Upper lobe of right lung (tissue), 1 donor: ENCODE measurements at regions not wholly inside any gene's neighbourhood (a gene's known extent, or its start where the extent isn't known, plus 50 kb on each side); places are given as distances from the start of the nearest gene placed in this dataset.

Source experiments
- ATAC-seq: fragments of 200-7000 bp; cut with Tn5 transposase; one replicate; pipeline ENCODE4 v1.9.1; 2020; ENCODE audit warnings: mild to moderate bottlenecking, moderate library complexity
- DNase-seq: peaks from one replicate; pipeline ENCODE4 v3.0.0-alpha.2; 2020
- H3K27ac ChIP-seq: fragments of 200-600 bp; one replicate; pipeline ENCODE4 v1.8.0; 2022
- H3K27me3 ChIP-seq: fragments of 200-600 bp; one replicate; pipeline ENCODE4 v1.8.0; 2022; ENCODE audit warnings: mild to moderate bottlenecking
- H3K36me3 ChIP-seq: fragments of 200-600 bp; one replicate; pipeline ENCODE4 v1.8.0; 2022
- H3K4me1 ChIP-seq: fragments of 200-600 bp; one replicate; pipeline ENCODE4 v1.8.0; 2022
- H3K4me3 ChIP-seq: fragments of 200-600 bp; one replicate; pipeline ENCODE4 v1.8.0; 2022; ENCODE audit warnings: mild to moderate bottlenecking
- H3K9me3 ChIP-seq: fragments of 200-600 bp; one replicate; pipeline ENCODE4 v1.8.0; 2022
- intact Hi-C: fragments of 100-400 bp; cut with DNase I; formaldehyde crosslinking; loops from one replicate; pipeline ENCODE4 v1.11.0; 2022
- TF ChIP-seq, protein P1 (sequence below): fragments of 200-600 bp; IDR thresholded peaks from one replicate; pipeline ENCODE4 v1.8.0; 2022; ENCODE audit warnings: antibody characterized with exemption
- donor health status: DM: no; HTN: yes; CAD: no; lungs with severe emphysema.

- H3K4me3 ChIP-seq = no peak overlapping the region
- H3K27ac ChIP-seq = no peak overlapping the region
- ATAC-seq (no peak), DNase-seq (no peak)
- no peaks in the 10 kb centered on the region for H3K36me3 ChIP-seq
- H3K9me3 ChIP-seq = no peaks in the 10 kb centered on the region
- TF ChIP-seq, protein P1, sequence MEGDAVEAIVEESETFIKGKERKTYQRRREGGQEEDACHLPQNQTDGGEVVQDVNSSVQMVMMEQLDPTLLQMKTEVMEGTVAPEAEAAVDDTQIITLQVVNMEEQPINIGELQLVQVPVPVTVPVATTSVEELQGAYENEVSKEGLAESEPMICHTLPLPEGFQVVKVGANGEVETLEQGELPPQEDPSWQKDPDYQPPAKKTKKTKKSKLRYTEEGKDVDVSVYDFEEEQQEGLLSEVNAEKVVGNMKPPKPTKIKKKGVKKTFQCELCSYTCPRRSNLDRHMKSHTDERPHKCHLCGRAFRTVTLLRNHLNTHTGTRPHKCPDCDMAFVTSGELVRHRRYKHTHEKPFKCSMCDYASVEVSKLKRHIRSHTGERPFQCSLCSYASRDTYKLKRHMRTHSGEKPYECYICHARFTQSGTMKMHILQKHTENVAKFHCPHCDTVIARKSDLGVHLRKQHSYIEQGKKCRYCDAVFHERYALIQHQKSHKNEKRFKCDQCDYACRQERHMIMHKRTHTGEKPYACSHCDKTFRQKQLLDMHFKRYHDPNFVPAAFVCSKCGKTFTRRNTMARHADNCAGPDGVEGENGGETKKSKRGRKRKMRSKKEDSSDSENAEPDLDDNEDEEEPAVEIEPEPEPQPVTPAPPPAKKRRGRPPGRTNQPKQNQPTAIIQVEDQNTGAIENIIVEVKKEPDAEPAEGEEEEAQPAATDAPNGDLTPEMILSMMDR = no peak
- no peaks in the 10 kb centered on the region for H3K27me3 ChIP-seq
- no peaks in the 10 kb centered on the region for H3K4me1 ChIP-seq
- intact Hi-C loops = no loop called here
These were observed 164.9 kb upstream of the BLID start for GRCh38 chr11:122280870-122281269.

DNA sequence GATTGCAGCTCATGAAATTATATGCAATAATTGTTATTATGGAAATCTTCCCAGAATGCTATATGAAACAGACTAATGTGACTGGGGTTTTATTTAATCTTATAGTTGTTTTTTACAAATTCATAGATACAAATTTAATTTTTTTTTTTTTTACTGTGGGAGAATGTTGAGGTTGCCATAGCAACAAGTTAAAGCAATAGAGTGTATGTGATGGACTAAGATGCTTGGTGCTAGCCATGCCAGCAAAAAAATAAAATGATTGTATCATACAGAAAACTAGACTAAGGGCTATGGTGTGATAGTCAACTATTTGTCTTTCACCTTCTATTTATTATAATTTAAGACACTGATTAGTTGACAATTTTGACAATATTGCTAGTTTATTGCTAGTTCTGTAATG, 163.2 kb upstream of the BLID start:
- intact Hi-C loops = no loop called here
- no peak overlapping the region for H3K27ac ChIP-seq
- H3K36me3 ChIP-seq = no peaks in the 10 kb centered on the region
- H3K9me3 ChIP-seq = no peaks in the 10 kb centered on the region
- no peaks in the 10 kb centered on the region for H3K4me1 ChIP-seq
- TF ChIP-seq, protein P1 = no peak
- ATAC-seq = no peak
- H3K4me3 ChIP-seq = no peak overlapping the region
- DNase-seq = no peak
- H3K27me3 ChIP-seq = no peaks in the 10 kb centered on the region

GRCh38 chr11:122277493-122277892, 161.5 kb upstream of the BLID start:
- no peaks in the 10 kb centered on the region for H3K36me3 ChIP-seq
- no peak overlapping the region for H3K27ac ChIP-seq
- no peak for ATAC-seq
- H3K4me1 ChIP-seq = no peaks in the 10 kb centered on the region
- H3K9me3 ChIP-seq = no peaks in the 10 kb centered on the region
- DNase-seq = no peak
- TF ChIP-seq, protein P1 = no peak
- H3K27me3 ChIP-seq = no peaks in the 10 kb centered on the region
- intact Hi-C loops = no loop called here
- H3K4me3 ChIP-seq = no peak overlapping the region

DNA sequence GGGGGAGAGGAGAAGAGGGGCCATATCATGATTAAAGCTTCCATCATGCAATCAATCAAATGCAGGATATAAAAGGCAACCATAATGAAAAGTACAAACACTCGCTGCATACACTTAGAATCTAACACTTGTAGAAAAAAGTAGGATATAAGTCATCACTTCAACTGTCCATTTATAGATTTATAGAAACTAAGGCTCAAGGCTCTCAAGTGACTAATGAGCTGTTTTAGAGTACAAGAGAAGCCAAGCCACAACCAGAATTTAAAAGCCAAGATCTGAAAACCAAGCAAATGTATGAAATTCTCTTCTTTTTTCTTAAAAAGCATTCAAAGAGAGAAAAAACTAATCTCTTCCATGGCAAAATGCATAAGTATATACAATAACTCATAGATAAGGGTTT, 160.2 kb upstream of the BLID start:
- no peak overlapping the region for H3K27ac ChIP-seq
- TF ChIP-seq, protein P1 = no peak
- intact Hi-C loops = no loop called here
- no peaks in the 10 kb centered on the region for H3K9me3 ChIP-seq
- ATAC-seq = no peak
- H3K27me3 ChIP-seq = no peaks in the 10 kb centered on the region
- no peak for DNase-seq
- H3K36me3 ChIP-seq = no peaks in the 10 kb centered on the region
- H3K4me1 ChIP-seq = no peaks in the 10 kb centered on the region
- no peak overlapping the region for H3K4me3 ChIP-seq

- Histone ChIP-seq H3K27ac (no peak overlapping the region), H3K27me3 (no peaks in the 10 kb centered on the region), H3K9me3 (no peaks in the 10 kb centered on the region), H3K4me3 (no peak overlapping the region), H3K36me3 (no peaks in the 10 kb centered on the region), H3K4me1 (no peaks in the 10 kb centered on the region)
- DNase-seq (no peak), ATAC-seq (no peak)
- TF ChIP-seq, protein P1 = no peak
- intact Hi-C loops = no loop called here
These were observed 159.5 kb upstream of the BLID start for GRCh38 chr11:122275508-122275907.

GRCh38 chr11:122273476-122274191, 157.6 kb upstream of the BLID start:
- ATAC-seq = no peak

More at GRCh38 chr11:122273476-122274191, 157.6 kb upstream of the BLID start:
- Histone ChIP-seq H3K4me1 (no peaks in the 10 kb centered on the region), H3K9me3 (no peaks in the 10 kb centered on the region), H3K27me3 (no peaks in the 10 kb centered on the region), H3K27ac (no peak overlapping the region), H3K4me3 (no peak overlapping the region), H3K36me3 (no peaks in the 10 kb centered on the region)
- intact Hi-C loops = no loop called here
- TF ChIP-seq, protein P1 = no peak
- no peak for DNase-seq
